ENCODE measurements at regions not wholly inside any gene's neighbourhood (a gene's known extent, or its start where the extent isn't known, plus 50 kb on each side); places are given as distances from the start of the nearest gene placed in this dataset.

DNA sequence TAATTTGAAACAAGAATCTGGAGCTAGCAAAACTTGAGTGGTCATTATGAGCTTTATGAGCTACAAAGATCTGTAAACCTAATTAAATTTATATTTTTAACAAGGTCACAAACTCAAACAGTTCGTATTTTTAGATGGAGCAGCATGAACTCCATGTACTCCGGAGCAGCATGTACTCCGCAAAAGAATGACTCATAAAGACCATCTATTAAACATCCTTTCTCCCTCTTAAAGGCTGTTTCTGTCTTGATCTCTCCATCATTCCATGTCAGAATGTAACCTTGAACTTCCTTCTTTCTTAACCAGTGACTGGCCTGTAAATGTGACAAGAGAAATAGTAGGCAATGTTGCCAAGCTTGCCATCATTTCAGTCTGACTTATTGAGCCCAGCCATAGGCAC, 696.9 kb downstream of the ZNF385D start:
- POLR2A ChIA-PET (ENCODE audit: unreplicated experiment), result no interaction called here
- H2AK5ac ChIP-seq (ENCODE audit: low read depth, low read length), result no peak overlapping the region
- no peak overlapping the region for H2AFZ ChIP-seq (replicated peaks; ENCODE audit: low read length, poor library complexity)

More for the DNA sequence above, 696.9 kb downstream of the ZNF385D start:
- Histone ChIP-seq H3K4me1 (ENCODE audit: control insufficient read depth, insufficient read depth, low read length) (no peaks in the 10 kb centered on the region), H3K4ac (ENCODE audit: low read depth, low read length) (no peak overlapping the region), H3K27me3 (ENCODE audit: control insufficient read depth, insufficient read depth, low read length) (no peaks in the 10 kb centered on the region), H3K56ac (ENCODE audit: extremely low read depth, insufficient read depth, low read length) (no peak overlapping the region), H3K36me3 (ENCODE audit: control insufficient read depth, insufficient read depth, low read length) (no peaks in the 10 kb centered on the region), H4K20me1 (ENCODE audit: insufficient read depth, low read length) (no peaks in the 10 kb centered on the region), H2BK15ac (ENCODE audit: low read depth, low read length) (no peak overlapping the region), H3K27ac (ENCODE audit: insufficient read depth, low read length) (no peak overlapping the region), H2BK20ac (ENCODE audit: low read depth, low read length) (no peak overlapping the region), H3K23ac (ENCODE audit: low read depth, low read length) (no peak overlapping the region), H2AK9ac (replicated peaks; ENCODE audit: low read depth, low read length, poor library complexity) (no peak overlapping the region), H3K14ac (replicated peaks; ENCODE audit: low read depth, low read length) (no peak overlapping the region), H3K9me3 (ENCODE audit: control insufficient read depth, insufficient read depth, low read length) (peaks cover 3% of the 10 kb centered on the region; the same call in 1 of the 2 replicates), H3K18ac (ENCODE audit: low read depth, low read length) (no peak overlapping the region), H3K9ac (ENCODE audit: low read depth, low read length) (no peak overlapping the region), H4K8ac (ENCODE audit: low read depth in 2 of 2, low read length in 2 of 2) (no peak overlapping the region), H4K91ac (ENCODE audit: insufficient read depth, low read depth, low read length) (no peak overlapping the region), H3K79me1 (ENCODE audit: low read depth in 1 of 2, low read length in 2 of 2) (no peaks in the 10 kb centered on the region), H3K9me1 (ENCODE audit: insufficient read depth, low read length) (no peaks in the 10 kb centered on the region), H3K4me2 (ENCODE audit: low read depth, low read length) (no peak overlapping the region), H4K5ac (ENCODE audit: low read depth, low read length) (no peak overlapping the region), H3K4me3 (ENCODE audit: insufficient read depth, low read depth, low read length) (no peak overlapping the region), H2BK120ac (ENCODE audit: low read depth, low read length) (no peak overlapping the region), H2BK5ac (ENCODE audit: low read depth, low read length, poor library complexity, severe bottlenecking) (no peak overlapping the region)
- TF ChIP-seq RAD21 (IDR thresholded peaks at IDR 0.05; ENCODE audit: low read length), result no peak
- TF ChIP-seq MAFK (IDR thresholded peaks at IDR 0.05; ENCODE audit: low read depth, low read length), result no peak
- no peak for TF ChIP-seq NFE2L2 (IDR thresholded peaks at IDR 0.05; ENCODE audit: low read depth, low read length)
- no peak for TF ChIP-seq CEBPB (IDR thresholded peaks at IDR 0.05; ENCODE audit: low read depth, low read length)
- ATAC-seq (ENCODE audit: low read depth) (no peak), DNase-seq (no peak)
- intact Hi-C loops (cut with micrococcal nuclease), result no loop called here
- in situ Hi-C loops (cut with MboI; ENCODE audit: low sequenced_read_pairs), result no loop called here
- dilution Hi-C loops (cut with HindIII; ENCODE audit: low sequenced_read_pairs, unreplicated experiment), result no loop called here
- 100% methylated on average over 2 of the region's 3 CpGs; no CpG with 5 or more reads in 1 of the 2 experiments for WGBS, 2 experiments (ENCODE audit: extremely low coverage in 2 of 2, insufficient read length in 1 of 2)
- CTCF ChIA-PET, result no interaction called here
- BruUV-seq (replicated peaks), result no TSS peak
